ENCODE measurements at regions not wholly inside any gene's neighbourhood (a gene's known extent, or its start where the extent isn't known, plus 50 kb on each side); places are given as distances from the start of the nearest gene placed in this dataset.
A peak's percentile ranks its signal among the peaks of the same experiment; 100 is the strongest.
"Not testable (repeated sequence)": the region's sequence is repeated elsewhere in the genome, so short reads cannot be mapped to it uniquely, and the experiment has no call there.

GRCh38 chr7:46080595-46081159 lies 159.6 kb upstream of the IGFBP3 start:
- peak; percentile 35 for DNase-seq (ENCODE audit: low read depth)

GRCh38 chr7:46079421-46079820 lies 158.3 kb upstream of the IGFBP3 start:
- DNase-seq (ENCODE audit: low read depth): no peak

GRCh38 chr7:46076527-46076926 lies 155.5 kb upstream of the IGFBP3 start:
- DNase-seq (ENCODE audit: low read depth): no peak

GRCh38 chr7:46072722-46073121 lies 151.7 kb upstream of the IGFBP3 start:
- no peak for DNase-seq (ENCODE audit: low read depth)

GRCh38 chr7:46071601-46072000 lies 150.5 kb upstream of the IGFBP3 start:
- DNase-seq (ENCODE audit: low read depth): peak; percentile 34

GRCh38 chr7:46071076-46071475 lies 150.0 kb upstream of the IGFBP3 start:
- peak; percentile 61 for DNase-seq (ENCODE audit: low read depth)

GRCh38 chr7:46068159-46068558 lies 147.1 kb upstream of the IGFBP3 start:
- DNase-seq (ENCODE audit: low read depth): no peak

GRCh38 chr7:46059308-46060020 lies 138.4 kb upstream of the IGFBP3 start:
- DNase-seq (ENCODE audit: low read depth): peak; percentile 31

- peak; percentile 78 for DNase-seq (ENCODE audit: low read depth)
Observed at GRCh38 chr7:46058086-46058823, 137.2 kb upstream of the IGFBP3 start.

GRCh38 chr7:46054915-46055314 lies 133.8 kb upstream of the IGFBP3 start:
- DNase-seq (ENCODE audit: low read depth): no peak

GRCh38 chr7:46054272-46054671 lies 133.2 kb upstream of the IGFBP3 start:
- peak; percentile 40 for DNase-seq (ENCODE audit: low read depth)

- DNase-seq (ENCODE audit: low read depth): no peak
Observed at GRCh38 chr7:46047581-46047980, 126.5 kb upstream of the IGFBP3 start.

GRCh38 chr7:46043338-46043737 lies 122.3 kb upstream of the IGFBP3 start:
- DNase-seq (ENCODE audit: low read depth): not testable (repeated sequence)

GRCh38 chr7:46039813-46040212 lies 118.7 kb upstream of the IGFBP3 start:
- not testable (repeated sequence) for DNase-seq (ENCODE audit: low read depth)

- DNase-seq (ENCODE audit: low read depth): peak; percentile 44
Observed at GRCh38 chr7:46035166-46035565, 114.1 kb upstream of the IGFBP3 start.

- no peak for DNase-seq (ENCODE audit: low read depth)
Observed at GRCh38 chr7:46034056-46034768, 113.1 kb upstream of the IGFBP3 start.

GRCh38 chr7:46033592-46033991 lies 112.5 kb upstream of the IGFBP3 start:
- no peak for DNase-seq (ENCODE audit: low read depth)

GRCh38 chr7:46032942-46033341 lies 111.9 kb upstream of the IGFBP3 start:
- DNase-seq (ENCODE audit: low read depth): peak; percentile 51

- no peak for DNase-seq (ENCODE audit: low read depth)
Observed at GRCh38 chr7:46032353-46032752, 111.3 kb upstream of the IGFBP3 start.

GRCh38 chr7:46029111-46029704 lies 108.1 kb upstream of the IGFBP3 start:
- DNase-seq (ENCODE audit: low read depth): no peak

- no peak for DNase-seq (ENCODE audit: low read depth)
Observed at GRCh38 chr7:46028246-46028645, 107.2 kb upstream of the IGFBP3 start.

GRCh38 chr7:46026741-46027140 lies 105.7 kb upstream of the IGFBP3 start:
- no peak for DNase-seq (ENCODE audit: low read depth)
